Adrenal gland (tissue), 9 donors: ENCODE measurements at regions not wholly inside any gene's neighbourhood (a gene's known extent, or its start where the extent isn't known, plus 50 kb on each side); places are given as distances from the start of the nearest gene placed in this dataset.

Experiments
- DNase-seq, 7 donors: peaks; one replicate each; pipeline ENCODE4 v3.0.0-alpha.2; 2019 to 2020
- H3K27ac ChIP-seq, 5 donors: fragments of 200-600 bp; sonication (generic) in 4 of 5; 1 replicate in 3 of 5; 2 replicates in 2 of 5; pipeline versions ENCODE4 v1.5.1 to v1.8.0; 2016 to 2020; ENCODE audit warnings: mild to moderate bottlenecking in 1 of 5
- H3K27me3 ChIP-seq: fragments of 200-600 bp; 2 replicates; pipeline ENCODE4 v1.8.0; 2021
- H3K36me3 ChIP-seq, 2 donors: fragments of 200-600 bp; replicated peaks in 1 of 2; 1 replicate in 1 of 2; 2 replicates in 1 of 2; pipeline versions ENCODE4 v1.5.1 to v1.8.0; 2018 to 2022
- H3K4me1 ChIP-seq, 2 donors: fragments of 200-600 bp; replicated peaks in 1 of 2; 1 replicate in 1 of 2; 2 replicates in 1 of 2; pipeline versions ENCODE4 v1.5.1 to v1.8.0; 2018 to 2021
- H3K4me3 ChIP-seq, 4 donors: fragments of 200-600 bp; sonication (generic) in 3 of 4; one replicate each; pipeline ENCODE4 v1.5.1; 2016 to 2018
- H3K9me3 ChIP-seq, 3 donors: fragments of 200-600 bp; sonication (generic) in 1 of 3; replicated peaks in 1 of 3; 1 replicate in 2 of 3; 2 replicates in 1 of 3; pipeline versions ENCODE4 v1.5.1 to v1.8.0; 2016 to 2021
- POLR2A ChIP-seq, 2 donors: fragments of 450-650 bp; IDR thresholded peaks; one replicate each; pipeline ENCODE4 v1.6.1; 2017; ENCODE audit warnings: antibody characterized with exemption in 2 of 2, mild to moderate bottlenecking in 2 of 2, moderate library complexity in 1 of 2
- WGBS, 4 donors: extraction: QIAGEN DNeasy Blood & Tissue Kit in 2 of 4; methylation state at CpG; one replicate each; pipeline versions ENCODE4 v1.1.5 to v1.1.7; 2013 to 2017; 5-methylcytosine and 5-hydroxymethylcytosine counted together
- intact Hi-C, 2 donors: fragments of 100-400 bp; cut with DNase I; formaldehyde crosslinking; loops; one replicate each; pipeline versions ENCODE4 v1.14.1 to v1.15.0; 2022 to 2023
- TF ChIP-seq, protein P1 (sequence below), 6 experiments: fragments of 450-650 bp in 4 of 6; fragments of 200-600 bp in 2 of 6; sonication (generic) in 1 of 6; IDR thresholded peaks; 1 replicate in 5 of 6; 2 replicates in 1 of 6; pipeline versions ENCODE4 v1.5.1 to v1.8.0; 2016 to 2021; ENCODE audit warnings: antibody characterized with exemption in 6 of 6, mild to moderate bottlenecking in 2 of 6, moderate library complexity in 1 of 6
- donor health status: healthy with polysubstance abuse.
- donor health status: Bipolar disorder and iron deficiency.
- donor health status: DM: yes; HTN: yes; CAD: no.
- donor health status: DM: no; HTN: no; CAD: no.
- donor health status: DM: no; HTN: no; CAD: no.

DNA sequence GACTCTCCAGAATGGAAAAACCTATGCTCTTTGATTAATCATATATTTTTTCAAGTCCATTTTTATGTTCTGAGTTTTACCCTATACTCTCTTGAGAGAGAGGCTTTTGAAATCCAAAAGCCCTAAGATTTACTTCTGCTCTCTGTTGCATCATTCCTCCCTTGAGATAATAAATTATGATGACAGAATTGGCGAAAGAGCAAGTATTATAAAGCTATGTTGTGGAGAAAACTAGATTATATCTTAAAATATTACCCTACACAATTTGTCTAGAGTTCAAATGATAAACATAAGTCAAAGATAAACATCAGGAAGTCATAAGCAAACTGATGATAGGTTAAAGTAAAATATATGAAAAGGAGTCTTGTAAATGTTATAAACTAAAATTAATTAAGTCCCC lies 293.4 kb upstream of the MME start:
- Histone ChIP-seq H3K9me3 (no peaks in the 10 kb centered on the region), H3K36me3 (no peaks in the 10 kb centered on the region), H3K4me3 (no peak overlapping the region), H3K27ac (no peak overlapping the region), H3K4me1 (no peaks in the 10 kb centered on the region), H3K27me3 (no peaks in the 10 kb centered on the region)
- WGBS, 4 donors = 29 to 41% (median 36%) methylated on average over 1 of the region's 1 CpG
- no peak for TF ChIP-seq POLR2A (IDR thresholded peaks at IDR 0.05)
- TF ChIP-seq, protein P1, sequence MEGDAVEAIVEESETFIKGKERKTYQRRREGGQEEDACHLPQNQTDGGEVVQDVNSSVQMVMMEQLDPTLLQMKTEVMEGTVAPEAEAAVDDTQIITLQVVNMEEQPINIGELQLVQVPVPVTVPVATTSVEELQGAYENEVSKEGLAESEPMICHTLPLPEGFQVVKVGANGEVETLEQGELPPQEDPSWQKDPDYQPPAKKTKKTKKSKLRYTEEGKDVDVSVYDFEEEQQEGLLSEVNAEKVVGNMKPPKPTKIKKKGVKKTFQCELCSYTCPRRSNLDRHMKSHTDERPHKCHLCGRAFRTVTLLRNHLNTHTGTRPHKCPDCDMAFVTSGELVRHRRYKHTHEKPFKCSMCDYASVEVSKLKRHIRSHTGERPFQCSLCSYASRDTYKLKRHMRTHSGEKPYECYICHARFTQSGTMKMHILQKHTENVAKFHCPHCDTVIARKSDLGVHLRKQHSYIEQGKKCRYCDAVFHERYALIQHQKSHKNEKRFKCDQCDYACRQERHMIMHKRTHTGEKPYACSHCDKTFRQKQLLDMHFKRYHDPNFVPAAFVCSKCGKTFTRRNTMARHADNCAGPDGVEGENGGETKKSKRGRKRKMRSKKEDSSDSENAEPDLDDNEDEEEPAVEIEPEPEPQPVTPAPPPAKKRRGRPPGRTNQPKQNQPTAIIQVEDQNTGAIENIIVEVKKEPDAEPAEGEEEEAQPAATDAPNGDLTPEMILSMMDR (IDR thresholded peaks at IDR 0.05) = no peak
- DNase-seq = no peak
- intact Hi-C loops = no loop called here

DNA sequence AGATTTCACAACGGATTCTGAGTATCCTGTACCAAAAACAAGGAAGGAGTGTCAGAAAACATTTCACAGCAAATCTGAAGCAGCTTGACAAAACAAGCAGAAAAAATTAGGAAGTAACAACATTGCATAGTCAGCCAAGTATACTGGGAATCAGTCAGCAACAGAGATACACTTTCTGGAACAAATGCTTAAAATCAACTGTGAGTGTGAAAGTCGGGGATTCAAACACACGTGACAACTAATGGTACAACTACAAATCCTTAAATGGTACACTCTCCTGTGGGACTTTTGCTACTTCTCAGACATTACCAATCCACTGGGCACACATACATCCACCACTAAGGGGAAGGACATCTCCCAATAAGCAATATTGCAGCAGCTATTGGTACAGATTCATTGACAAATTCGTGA lies 296.6 kb upstream of the MME start:
- H3K4me1 ChIP-seq = no peaks in the 10 kb centered on the region
- DNase-seq = no peak
- H3K9me3 ChIP-seq = no peaks in the 10 kb centered on the region
- H3K27me3 ChIP-seq = no peaks in the 10 kb centered on the region
- intact Hi-C loops = no loop called here
- H3K36me3 ChIP-seq = no peaks in the 10 kb centered on the region
- peak overlapping the region in 1 of 5 donors; percentile 55 for H3K27ac ChIP-seq
- H3K4me3 ChIP-seq = no peak overlapping the region
- TF ChIP-seq, protein P1 (IDR thresholded peaks at IDR 0.05) = no peak
- TF ChIP-seq POLR2A (IDR thresholded peaks at IDR 0.05) = no peak
- 53 to 59% (median 57%) methylated on average over 4 of the region's 4 CpGs for WGBS, 4 donors

- no peaks in the 10 kb centered on the region for H3K4me1 ChIP-seq
- no peak overlapping the region for H3K4me3 ChIP-seq
- TF ChIP-seq, protein P1 (IDR thresholded peaks at IDR 0.05) = no peak
- TF ChIP-seq POLR2A (IDR thresholded peaks at IDR 0.05) = no peak
- no peak for DNase-seq
- intact Hi-C loops = no loop called here
- H3K27ac ChIP-seq = peak overlapping the region in 1 of 5 donors; percentile 31
- 70 to 80% (median 72%) methylated on average over 3 of the region's 3 CpGs for WGBS, 4 donors
- H3K9me3 ChIP-seq = no peaks in the 10 kb centered on the region
- no peaks in the 10 kb centered on the region for H3K36me3 ChIP-seq
- H3K27me3 ChIP-seq = no peaks in the 10 kb centered on the region
Measured at GRCh38 chr3:154783061-154783460, 297.1 kb upstream of the MME start.

- Histone ChIP-seq H3K9me3 (no peaks in the 10 kb centered on the region), H3K27me3 (no peaks in the 10 kb centered on the region), H3K4me1 (no peaks in the 10 kb centered on the region), H3K4me3 (no peak overlapping the region), H3K27ac (no peak overlapping the region), H3K36me3 (no peaks in the 10 kb centered on the region)
- 39 to 65% (median 50%) methylated on average over 2 of the region's 2 CpGs for WGBS, 4 donors
- TF ChIP-seq, protein P1 (IDR thresholded peaks at IDR 0.05) = no peak
- TF ChIP-seq POLR2A (IDR thresholded peaks at IDR 0.05) = no peak
- intact Hi-C loops = no loop called here
- DNase-seq = no peak
Measured at GRCh38 chr3:154782151-154782550, 298.0 kb upstream of the MME start.
